Naive thymus-derived CD4-positive, alpha-beta T cell (primary cell): ENCODE measurements at regions not wholly inside any gene's neighbourhood (a gene's known extent, or its start where the extent isn't known, plus 50 kb on each side); places are given as distances from the start of the nearest gene placed in this dataset.

Source experiments
- ATAC-seq: fragments of 150-1000 bp; cut with Tn5 transposase; 2 replicates; pipeline ENCODE4 v1.10.0; 2021; ENCODE audit warnings: mild to moderate bottlenecking, moderate library complexity
- CTCF ChIA-PET: fragments of 350-600 bp; sonication (Branson Sonifier 250); formaldehyde crosslinking; loops from one replicate; lab custom pipeline; 2021; ENCODE audit warnings: antibody characterized with exemption; lab: Charles Lee
- POLR2A ChIA-PET: fragments of 350-600 bp; sonication (Branson Sonifier 250); formaldehyde crosslinking; loops from one replicate; lab custom pipeline; 2021; ENCODE audit warnings: antibody characterized with exemption, inconsistent platforms; lab: Charles Lee
- DNase-seq, 9 donors: peaks; one replicate each; pipeline versions ENCODE4 v3.0.0 to v3.0.0-alpha.2; 2020 to 2022; ENCODE audit warnings: mixed read lengths in 1 of 9
- H3K27ac ChIP-seq: one replicate; pipeline ENCODE4 v1.7.0; 2013; ENCODE audit warnings: mild to moderate bottlenecking, low read depth, low read length, moderate library complexity
- H3K27me3 ChIP-seq, 2 donors: one replicate each; pipeline ENCODE4 v1.7.0; 2013; ENCODE audit warnings: low read length in 2 of 2, mild to moderate bottlenecking in 2 of 2, moderate library complexity in 2 of 2; ENCODE audit not compliant: control insufficient read depth in 2 of 2, insufficient read depth in 2 of 2
- H3K36me3 ChIP-seq, 3 experiments: 1 replicate in 2 of 3; 2 replicates in 1 of 3; pipeline ENCODE4 v1.7.0; 2013; ENCODE audit warnings: low read length in 3 of 3, mild to moderate bottlenecking in 3 of 3, moderate library complexity in 1 of 3; ENCODE audit not compliant: insufficient read depth in 3 of 3, control insufficient read depth in 2 of 3
- H3K4me1 ChIP-seq, 2 donors: one replicate each; pipeline ENCODE4 v1.7.0; 2013; ENCODE audit warnings: low read length in 2 of 2, mild to moderate bottlenecking in 2 of 2, moderate library complexity in 1 of 2; ENCODE audit not compliant: control insufficient read depth in 2 of 2, insufficient read depth in 2 of 2
- H3K4me3 ChIP-seq: 2 replicates; pipeline ENCODE4 v1.7.0; 2013; ENCODE audit warnings: mild to moderate bottlenecking, low read length
- H3K9me3 ChIP-seq, 3 experiments: 1 replicate in 2 of 3; 2 replicates in 1 of 3; pipeline ENCODE4 v1.7.0; 2013; ENCODE audit warnings: low read length in 3 of 3; ENCODE audit not compliant: control insufficient read depth in 2 of 3
- H3K27ac Mint-ChIP-seq, 9 donors: one replicate each; pipeline ENCODE4 v1.8.0; 2020 to 2022; ENCODE audit warnings: mixed read lengths in 9 of 9, mild to moderate bottlenecking in 8 of 9, moderate library complexity in 5 of 9, inconsistent platforms in 2 of 9
- H3K27me3 Mint-ChIP-seq, 5 donors: one replicate each; pipeline ENCODE4 v1.8.0; 2021 to 2022; ENCODE audit warnings: mixed read lengths in 5 of 5, mild to moderate bottlenecking in 1 of 5
- H3K36me3 Mint-ChIP-seq, 5 donors: one replicate each; pipeline ENCODE4 v1.8.0; 2020 to 2022; ENCODE audit warnings: mixed read lengths in 5 of 5, mild to moderate bottlenecking in 3 of 5, inconsistent platforms in 1 of 5
- H3K4me1 Mint-ChIP-seq, 7 donors: one replicate each; pipeline ENCODE4 v1.8.0; 2020 to 2022; ENCODE audit warnings: mixed read lengths in 7 of 7, mild to moderate bottlenecking in 3 of 7, inconsistent platforms in 1 of 7
- H3K4me3 Mint-ChIP-seq, 10 donors: one replicate each; pipeline ENCODE4 v1.8.0; 2020 to 2022; ENCODE audit warnings: mild to moderate bottlenecking in 10 of 10, mixed read lengths in 10 of 10, moderate library complexity in 6 of 10, inconsistent platforms in 2 of 10
- H3K9me3 Mint-ChIP-seq, 11 donors: one replicate each; pipeline ENCODE4 v1.8.0; 2020 to 2022; ENCODE audit warnings: mixed read lengths in 11 of 11, mild to moderate bottlenecking in 4 of 11, inconsistent platforms in 1 of 11, moderate library complexity in 1 of 11
- intact Hi-C, 2 donors: fragments of 100-400 bp; cut with micrococcal nuclease; formaldehyde crosslinking; loops; one replicate each; pipeline ENCODE4 v1.15.1; 2023

- H3K27ac ChIP-seq: no peak overlapping the region
- POLR2A ChIA-PET: no interaction called here
- H3K36me3 ChIP-seq: no peaks in the 10 kb centered on the region
- DNase-seq (no peak), ATAC-seq (no peak)
- intact Hi-C loops: no loop called here
- peaks cover 0 to 17% (median 0%) of the 10 kb centered on the region in 11 donors for H3K9me3 Mint-ChIP-seq
- no peaks in the 10 kb centered on the region for H3K4me1 ChIP-seq
- no peaks in the 10 kb centered on the region for H3K27me3 Mint-ChIP-seq
- no peaks in the 10 kb centered on the region for H3K9me3 ChIP-seq
- no peak overlapping the region for H3K4me3 Mint-ChIP-seq
- no peak overlapping the region for H3K4me3 ChIP-seq
- CTCF ChIA-PET: no interaction called here
- no peaks in the 10 kb centered on the region for H3K4me1 Mint-ChIP-seq
- no peaks in the 10 kb centered on the region for H3K36me3 Mint-ChIP-seq
- H3K27ac Mint-ChIP-seq: no peak overlapping the region
- H3K27me3 ChIP-seq: no peaks in the 10 kb centered on the region
These were observed 696.8 kb upstream of the MBL2 start for GRCh38 chr10:53469383-53469782.

DNA sequence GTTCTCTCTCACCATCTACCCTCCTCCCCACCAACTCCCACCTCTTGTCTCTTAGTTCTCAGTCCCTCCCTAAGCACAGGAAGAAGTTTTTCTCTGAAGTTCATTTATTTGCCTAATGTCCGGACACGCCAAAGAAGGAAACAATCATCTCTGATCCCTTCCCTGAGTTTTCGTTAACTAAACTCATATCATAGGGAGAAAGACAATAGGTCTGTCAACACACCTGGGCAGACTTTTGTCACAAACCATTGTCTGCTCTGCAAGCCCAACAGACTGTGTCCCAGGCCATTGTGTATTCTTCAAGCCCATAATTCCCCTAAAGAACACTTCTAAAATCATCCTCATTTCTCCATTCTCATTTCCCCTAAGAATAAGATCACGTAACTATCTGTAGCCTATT, 691.0 kb upstream of the MBL2 start:
- Mint-ChIP-seq H3K27ac (no peak overlapping the region), H3K4me3 (no peak overlapping the region), H3K36me3 (no peaks in the 10 kb centered on the region), H3K27me3 (no peaks in the 10 kb centered on the region), H3K9me3 (peaks cover 0 to 14% (median 3%) of the 10 kb centered on the region in 11 donors), H3K4me1 (no peaks in the 10 kb centered on the region)
- DNase-seq (no peak), ATAC-seq (no peak)
- no peak overlapping the region for H3K4me3 ChIP-seq
- no peaks in the 10 kb centered on the region for H3K9me3 ChIP-seq
- no peaks in the 10 kb centered on the region for H3K4me1 ChIP-seq
- no peaks in the 10 kb centered on the region for H3K36me3 ChIP-seq
- ChIA-PET CTCF (no interaction called here), POLR2A (no interaction called here)
- H3K27ac ChIP-seq: no peak overlapping the region
- H3K27me3 ChIP-seq: no peaks in the 10 kb centered on the region
- intact Hi-C loops: no loop called here

- no peak for ATAC-seq
- Histone ChIP-seq H3K4me1 (no peaks in the 10 kb centered on the region), H3K36me3 (no peaks in the 10 kb centered on the region), H3K4me3 (no peak overlapping the region), H3K9me3 (no peaks in the 10 kb centered on the region), H3K27me3 (no peaks in the 10 kb centered on the region), H3K27ac (no peak overlapping the region)
- Mint-ChIP-seq H3K36me3 (no peaks in the 10 kb centered on the region), H3K27me3 (no peaks in the 10 kb centered on the region), H3K27ac (no peak overlapping the region), H3K9me3 (peaks cover 0 to 7% (median 2%) of the 10 kb centered on the region in 11 donors), H3K4me1 (no peaks in the 10 kb centered on the region), H3K4me3 (no peak overlapping the region)
- no peak for DNase-seq
- intact Hi-C loops: no loop called here
- POLR2A ChIA-PET: no interaction called here
- CTCF ChIA-PET: no interaction called here
These were observed 685.4 kb upstream of the MBL2 start for GRCh38 chr10:53458007-53458406.

DNA sequence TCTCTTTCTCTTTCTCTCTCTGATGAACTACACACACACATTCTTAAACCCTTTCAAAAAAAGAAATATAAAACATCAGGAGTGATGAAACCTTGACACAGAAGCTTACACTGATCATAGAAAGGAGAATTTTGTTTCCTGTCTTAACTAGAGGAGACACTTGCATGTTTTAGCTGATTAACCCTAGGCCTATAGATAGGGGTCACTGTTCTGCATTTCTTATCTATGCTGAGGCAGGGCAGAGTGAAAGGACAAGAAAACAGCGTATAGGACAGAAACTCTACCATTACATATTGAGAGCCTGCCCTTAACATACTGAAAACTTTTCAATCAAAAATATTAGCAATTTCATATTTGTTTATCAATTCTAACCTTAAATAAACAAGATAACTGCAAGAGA, 680.6 kb upstream of the MBL2 start:
- Mint-ChIP-seq H3K4me3 (no peak overlapping the region), H3K9me3 (peaks cover 0 to 16% (median 3%) of the 10 kb centered on the region in 11 donors), H3K36me3 (no peaks in the 10 kb centered on the region), H3K27ac (no peak overlapping the region), H3K4me1 (no peaks in the 10 kb centered on the region), H3K27me3 (no peaks in the 10 kb centered on the region)
- intact Hi-C loops: no loop called here
- ChIA-PET POLR2A (no interaction called here), CTCF (no interaction called here)
- no peak overlapping the region for H3K27ac ChIP-seq
- no peak for ATAC-seq
- H3K4me1 ChIP-seq: no peaks in the 10 kb centered on the region
- DNase-seq: no peak
- no peaks in the 10 kb centered on the region for H3K36me3 ChIP-seq
- no peak overlapping the region for H3K4me3 ChIP-seq
- no peaks in the 10 kb centered on the region for H3K9me3 ChIP-seq
- no peaks in the 10 kb centered on the region for H3K27me3 ChIP-seq

- H3K27me3 ChIP-seq: no peaks in the 10 kb centered on the region
- intact Hi-C loops: no loop called here
- H3K4me1 ChIP-seq: no peaks in the 10 kb centered on the region
- no peak for ATAC-seq
- H3K4me1 Mint-ChIP-seq: no peaks in the 10 kb centered on the region
- H3K27ac ChIP-seq: no peak overlapping the region
- H3K36me3 ChIP-seq: no peaks in the 10 kb centered on the region
- no peaks in the 10 kb centered on the region for H3K36me3 Mint-ChIP-seq
- H3K27me3 Mint-ChIP-seq: no peaks in the 10 kb centered on the region
- CTCF ChIA-PET: no interaction called here
- H3K9me3 ChIP-seq: peaks cover 0 to 3% (median 0%) of the 10 kb centered on the region in 3 experiments
- no peak overlapping the region for H3K4me3 Mint-ChIP-seq
- peaks cover 0 to 26% (median 5%) of the 10 kb centered on the region in 11 donors for H3K9me3 Mint-ChIP-seq
- POLR2A ChIA-PET: no interaction called here
- no peak overlapping the region for H3K4me3 ChIP-seq
- H3K27ac Mint-ChIP-seq: no peak overlapping the region
- DNase-seq: no peak
These were observed 675.0 kb upstream of the MBL2 start for GRCh38 chr10:53447576-53447975.

DNA sequence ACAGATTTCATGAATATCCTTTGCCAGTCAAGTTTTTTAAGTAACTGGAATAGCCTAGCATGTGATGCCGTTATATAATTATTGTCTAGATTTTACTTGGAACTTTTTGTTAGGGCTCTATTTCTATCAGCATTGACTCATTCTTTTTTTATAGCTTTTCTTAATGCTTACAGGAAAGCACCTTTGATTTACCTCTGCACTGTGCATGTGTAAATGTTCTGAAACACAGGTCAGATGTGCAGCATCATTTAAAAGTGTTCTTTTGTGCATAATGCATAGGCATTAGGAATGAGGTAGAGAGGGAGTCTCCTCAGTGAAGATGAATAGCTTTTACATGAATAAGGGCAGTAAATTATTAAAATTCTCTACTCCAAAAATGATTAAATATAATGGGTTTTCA, 669.3 kb upstream of the MBL2 start:
- intact Hi-C loops: no loop called here
- ChIA-PET POLR2A (no interaction called here), CTCF (no interaction called here)
- DNase-seq (no peak), ATAC-seq (no peak)
- Histone ChIP-seq H3K9me3 (peaks cover 0 to 3% (median 0%) of the 10 kb centered on the region in 3 experiments), H3K27me3 (no peaks in the 10 kb centered on the region), H3K4me1 (no peaks in the 10 kb centered on the region), H3K4me3 (no peak overlapping the region), H3K27ac (no peak overlapping the region), H3K36me3 (no peaks in the 10 kb centered on the region)
- Mint-ChIP-seq H3K4me1 (no peaks in the 10 kb centered on the region), H3K9me3 (peaks cover 0 to 28% (median 3%) of the 10 kb centered on the region in 11 donors), H3K27ac (no peak overlapping the region), H3K27me3 (no peaks in the 10 kb centered on the region), H3K36me3 (no peaks in the 10 kb centered on the region), H3K4me3 (no peak overlapping the region)

- ChIA-PET POLR2A (no interaction called here), CTCF (no interaction called here)
- ATAC-seq: no peak
These were observed 668.0 kb upstream of the MBL2 start for GRCh38 chr10:53440601-53441000.

More at GRCh38 chr10:53440601-53441000, 668.0 kb upstream of the MBL2 start:
- Histone ChIP-seq H3K27ac (no peak overlapping the region), H3K27me3 (no peaks in the 10 kb centered on the region), H3K9me3 (no peaks in the 10 kb centered on the region), H3K4me3 (no peak overlapping the region), H3K4me1 (no peaks in the 10 kb centered on the region), H3K36me3 (no peaks in the 10 kb centered on the region)
- no peaks in the 10 kb centered on the region for H3K36me3 Mint-ChIP-seq
- H3K27me3 Mint-ChIP-seq: no peaks in the 10 kb centered on the region
- no peak overlapping the region for H3K4me3 Mint-ChIP-seq
- intact Hi-C loops: no loop called here
- no peak overlapping the region for H3K27ac Mint-ChIP-seq
- peaks cover 0 to 34% (median 3%) of the 10 kb centered on the region in 11 donors for H3K9me3 Mint-ChIP-seq
- DNase-seq: no peak
- H3K4me1 Mint-ChIP-seq: no peaks in the 10 kb centered on the region
